PC-3 (cell line): ENCODE measurements at regions not wholly inside any gene's neighbourhood (a gene's known extent, or its start where the extent isn't known, plus 50 kb on each side); places are given as distances from the start of the nearest gene placed in this dataset.

Experiments used
- ATAC-seq: fragments of 200-7000 bp; cut with Tn5 transposase; 2 replicates; pipeline ENCODE4 v1.9.1; 2020; ENCODE audit warnings: mild to moderate bottlenecking, moderate library complexity
- BruUV-seq: library from RNA; stranded (reverse); fragments of 400-500 nt; replicated peaks from 2 replicates; lab custom pipeline; 2021; lab: Mats Ljungman, UMichigan
- CTCF ChIA-PET: fragments of 300-600 bp; sonication (Branson Sonifier 250); formaldehyde crosslinking; loops from one replicate; lab custom pipeline; 2022; ENCODE audit warnings: antibody characterized with exemption; lab: Charles Lee
- POLR2A ChIA-PET: fragments of 300-600 bp; sonication (Branson Sonifier 250); formaldehyde crosslinking; loops from one replicate; lab custom pipeline; 2022; ENCODE audit warnings: antibody characterized with exemption; ENCODE audit not compliant: unreplicated experiment; lab: Charles Lee
- DNase-seq: peaks from one replicate; pipeline ENCODE4 v3.0.0-alpha.2; 2015
- H2AFZ ChIP-seq: fragments of 300-600 bp; sonication (generic); 2 replicates; pipeline ENCODE4 v1.6.0; 2016; ENCODE audit warnings: antibody characterized with exemption, low read length
- H3F3A ChIP-seq: fragments of 300-600 bp; sonication (generic); one replicate; pipeline ENCODE4 v1.6.0; 2017; ENCODE audit warnings: antibody characterized with exemption, low read length, control low read depth, mild to moderate bottlenecking; ENCODE audit not compliant: unreplicated experiment
- H3K27ac ChIP-seq: fragments of 300-600 bp; sonication (generic); 2 replicates; pipeline ENCODE4 v1.5.1; 2016; ENCODE audit warnings: mild to moderate bottlenecking, low read length
- H3K27me3 ChIP-seq: fragments of 300-600 bp; sonication (generic); 2 replicates; pipeline ENCODE4 v1.6.1; 2016; ENCODE audit warnings: low read length, mixed read lengths
- H3K36me3 ChIP-seq: fragments of 300-600 bp; sonication (generic); 2 replicates; pipeline ENCODE4 v1.6.1; 2016; ENCODE audit warnings: low read depth, mixed run types, low read length, mixed read lengths
- H3K4me1 ChIP-seq: fragments of 300-600 bp; sonication (generic); 2 replicates; pipeline ENCODE4 v1.5.1; 2016; ENCODE audit warnings: low read length; ENCODE audit not compliant: insufficient read depth
- H3K4me2 ChIP-seq: fragments of 300-600 bp; sonication (generic); 2 replicates; pipeline ENCODE4 v1.6.0; 2016; ENCODE audit warnings: low read length
- H3K4me3 ChIP-seq: fragments of 300-600 bp; sonication (generic); 2 replicates; pipeline ENCODE4 v1.5.1; 2016; ENCODE audit warnings: mild to moderate bottlenecking, low read length, mixed read lengths
- H3K79me2 ChIP-seq: fragments of 300-600 bp; sonication (generic); 2 replicates; pipeline ENCODE4 v1.6.1; 2017; ENCODE audit warnings: low read length, mixed read lengths
- H3K9ac ChIP-seq: fragments of 300-600 bp; sonication (generic); 2 replicates; pipeline ENCODE4 v1.6.0; 2016; ENCODE audit warnings: mild to moderate bottlenecking, low read length
- H3K9me2 ChIP-seq: fragments of 300-600 bp; sonication (generic); replicated peaks from 2 replicates; pipeline ENCODE4 v1.6.1; 2016; ENCODE audit warnings: mixed run types, low read length, mixed read lengths
- H3K9me3 ChIP-seq: fragments of 300-600 bp; sonication (generic); 2 replicates; pipeline ENCODE4 v1.6.1; 2016; ENCODE audit warnings: low read length, mixed read lengths
- H4K20me1 ChIP-seq: fragments of 300-600 bp; sonication (generic); 2 replicates; pipeline ENCODE4 v1.6.1; 2016; ENCODE audit warnings: low read length, mixed read lengths
- CTCF ChIP-seq: fragments of 300-600 bp; sonication (generic); conservative IDR thresholded peaks from 2 replicates; pipeline ENCODE4 v1.5.1; 2017; ENCODE audit warnings: antibody characterized with exemption, low read depth, mild to moderate bottlenecking, low read length
- EZH2 ChIP-seq: fragments of 300-600 bp; sonication (generic); IDR thresholded peaks from one replicate; pipeline ENCODE4 v1.6.1; 2017; ENCODE audit warnings: antibody characterized with exemption, mild to moderate bottlenecking, low read length; ENCODE audit not compliant: unreplicated experiment
- EZH2phosphoT487 ChIP-seq: fragments of 300-600 bp; sonication (generic); IDR thresholded peaks from 2 replicates; pipeline ENCODE4 v1.6.1; 2018; ENCODE audit warnings: mild to moderate bottlenecking, antibody characterized with exemption, low read length, borderline replicate concordance
- intact Hi-C: fragments of 100-400 bp; cut with micrococcal nuclease; formaldehyde crosslinking; loops from 2 replicates; pipeline ENCODE4 v1.9.0; 2023

DNA sequence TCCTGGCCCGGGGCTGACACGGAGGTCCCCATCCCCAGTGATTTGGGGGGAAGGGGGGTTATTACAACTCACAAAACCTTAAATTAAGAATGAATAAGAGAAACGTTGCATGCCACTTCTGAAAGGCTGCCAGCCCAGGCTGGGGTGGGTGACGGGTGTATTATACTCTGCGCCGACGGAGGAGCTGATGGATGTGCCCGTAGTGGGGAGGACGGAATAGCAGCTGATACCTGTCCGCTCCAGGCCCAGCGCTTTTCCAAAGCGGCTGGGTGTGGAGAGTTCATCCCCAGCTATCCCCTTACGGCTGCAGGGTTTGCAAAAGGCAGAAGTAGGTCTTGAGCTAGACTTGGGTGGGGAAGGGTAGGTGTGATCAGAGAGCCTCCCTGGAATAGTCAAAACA is 63.8 kb upstream of the CASZ1 start:
- H3K27ac ChIP-seq = no peak overlapping the region
- no peaks in the 10 kb centered on the region for H3K9me2 ChIP-seq
- no TSS peak for BruUV-seq
- DNase-seq = no peak
- no peaks in the 10 kb centered on the region for H3K27me3 ChIP-seq
- TF ChIP-seq EZH2phosphoT487 (no peak), CTCF (no peak), EZH2 (no peak)
- POLR2A ChIA-PET = no interaction called here
- intact Hi-C loops = no loop called here
- H3K4me1 ChIP-seq = no peaks in the 10 kb centered on the region
- H3F3A ChIP-seq = no peaks in the 10 kb centered on the region
- H3K4me3 ChIP-seq = no peak overlapping the region
- ATAC-seq = no peak
- H2AFZ ChIP-seq = no peak overlapping the region
- H3K9me3 ChIP-seq = no peaks in the 10 kb centered on the region
- H3K4me2 ChIP-seq = no peak overlapping the region
- no peaks in the 10 kb centered on the region for H3K36me3 ChIP-seq
- H3K9ac ChIP-seq = no peak overlapping the region
- no peaks in the 10 kb centered on the region for H3K79me2 ChIP-seq
- no peaks in the 10 kb centered on the region for H4K20me1 ChIP-seq
- CTCF ChIA-PET = interaction anchor here (0.5 kb wide), 1 partner anchor 67 kb away, joined by 13 read pairs; no protein-coding TSS in a partner anchor

DNA sequence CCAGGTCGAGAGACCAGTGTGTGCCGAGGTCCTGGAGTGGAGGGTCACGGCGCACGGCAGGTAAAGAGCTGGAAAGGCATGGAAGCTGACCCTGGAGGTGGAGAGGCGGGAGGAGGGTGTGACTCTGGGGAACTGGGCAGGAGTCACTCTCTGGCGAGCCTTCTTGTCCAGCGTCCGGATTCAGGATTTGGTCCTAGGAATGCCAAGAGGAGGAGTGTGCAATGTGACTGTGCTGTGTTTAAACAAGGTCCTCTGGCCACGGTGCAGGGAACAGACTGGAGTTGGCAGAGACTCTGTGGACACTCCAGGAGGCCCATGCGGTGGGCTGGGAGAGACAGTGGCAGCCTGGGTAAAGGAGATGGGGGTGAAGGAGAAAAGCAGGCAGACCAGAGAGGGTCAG is 64.2 kb upstream of the CASZ1 start:
- TF ChIP-seq CTCF (no peak), EZH2 (no peak), EZH2phosphoT487 (no peak)
- Histone ChIP-seq H3F3A (no peaks in the 10 kb centered on the region), H3K79me2 (no peaks in the 10 kb centered on the region), H3K4me3 (no peak overlapping the region), H3K9me3 (no peaks in the 10 kb centered on the region), H3K4me2 (no peak overlapping the region), H3K36me3 (no peaks in the 10 kb centered on the region), H3K9ac (no peak overlapping the region), H4K20me1 (no peaks in the 10 kb centered on the region), H3K9me2 (no peaks in the 10 kb centered on the region), H3K4me1 (no peaks in the 10 kb centered on the region), H2AFZ (no peak overlapping the region), H3K27me3 (no peaks in the 10 kb centered on the region), H3K27ac (no peak overlapping the region)
- BruUV-seq = no TSS peak
- CTCF ChIA-PET = interaction anchor here (0.5 kb wide), 1 partner anchor 68 kb away, joined by 13 read pairs; no protein-coding TSS in a partner anchor
- intact Hi-C loops = no loop called here
- POLR2A ChIA-PET = no interaction called here
- no peak for DNase-seq
- ATAC-seq = no peak

DNA sequence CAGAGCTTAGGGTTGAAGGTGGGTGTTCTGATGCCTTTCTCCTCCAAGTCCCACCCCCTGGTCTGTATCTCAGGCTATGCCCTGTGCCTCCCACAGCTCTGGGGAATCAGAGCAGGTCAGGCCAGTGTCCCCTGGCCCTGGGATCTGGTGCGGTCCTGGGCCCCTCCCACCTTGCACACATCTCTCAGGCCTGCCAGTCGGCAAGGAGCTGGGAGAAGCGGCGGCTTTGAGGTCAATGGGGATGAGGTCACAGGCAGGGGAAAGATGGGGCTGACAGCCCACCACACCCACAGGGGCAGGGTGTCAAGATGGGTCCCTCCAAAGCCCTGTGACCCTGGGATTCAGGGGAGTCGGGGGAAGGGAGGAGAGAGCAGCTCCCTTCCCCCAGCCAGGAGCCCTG is 65.4 kb upstream of the CASZ1 start:
- no peak overlapping the region for H2AFZ ChIP-seq
- H3K27ac ChIP-seq = no peak overlapping the region
- ChIA-PET POLR2A (no interaction called here), CTCF (no interaction called here)
- H3K9ac ChIP-seq = no peak overlapping the region
- H3K36me3 ChIP-seq = no peaks in the 10 kb centered on the region
- H3K9me3 ChIP-seq = no peaks in the 10 kb centered on the region
- no peak overlapping the region for H3K4me2 ChIP-seq
- ATAC-seq (no peak), DNase-seq (no peak)
- TF ChIP-seq EZH2phosphoT487 (no peak), EZH2 (no peak), CTCF (no peak)
- no peaks in the 10 kb centered on the region for H3K9me2 ChIP-seq
- H4K20me1 ChIP-seq = no peaks in the 10 kb centered on the region
- no peaks in the 10 kb centered on the region for H3K27me3 ChIP-seq
- no peak overlapping the region for H3K4me3 ChIP-seq
- no TSS peak for BruUV-seq
- intact Hi-C loops = no loop called here
- no peaks in the 10 kb centered on the region for H3K4me1 ChIP-seq
- no peaks in the 10 kb centered on the region for H3F3A ChIP-seq
- H3K79me2 ChIP-seq = no peaks in the 10 kb centered on the region
